ENCODE measurements at regions not wholly inside any gene's neighbourhood (a gene's known extent, or its start where the extent isn't known, plus 50 kb on each side); places are given as distances from the start of the nearest gene placed in this dataset.

DNA sequence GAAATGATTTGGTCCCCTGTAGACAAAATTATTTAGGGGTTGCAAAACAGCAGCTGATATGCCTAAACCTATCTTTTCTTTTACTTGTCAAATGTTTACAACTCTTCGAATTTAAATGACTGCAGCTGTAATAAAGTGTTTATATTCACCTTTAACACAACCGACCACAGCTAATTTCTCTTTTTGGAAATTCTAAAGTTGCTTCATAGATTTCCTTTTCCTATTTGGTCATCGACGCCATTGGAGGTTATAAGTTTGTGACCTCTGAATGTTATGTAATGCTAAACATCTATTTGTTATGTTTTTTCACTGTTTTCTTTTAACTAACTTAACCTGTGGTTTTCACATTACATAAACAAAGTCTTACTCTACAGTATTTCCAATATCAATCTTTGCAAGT lies 1094.9 kb upstream of the EPHA6 start:
- no peak for TF ChIP-seq POLR2A (IDR thresholded peaks at IDR 0.05)
- TF ChIP-seq, protein P1, sequence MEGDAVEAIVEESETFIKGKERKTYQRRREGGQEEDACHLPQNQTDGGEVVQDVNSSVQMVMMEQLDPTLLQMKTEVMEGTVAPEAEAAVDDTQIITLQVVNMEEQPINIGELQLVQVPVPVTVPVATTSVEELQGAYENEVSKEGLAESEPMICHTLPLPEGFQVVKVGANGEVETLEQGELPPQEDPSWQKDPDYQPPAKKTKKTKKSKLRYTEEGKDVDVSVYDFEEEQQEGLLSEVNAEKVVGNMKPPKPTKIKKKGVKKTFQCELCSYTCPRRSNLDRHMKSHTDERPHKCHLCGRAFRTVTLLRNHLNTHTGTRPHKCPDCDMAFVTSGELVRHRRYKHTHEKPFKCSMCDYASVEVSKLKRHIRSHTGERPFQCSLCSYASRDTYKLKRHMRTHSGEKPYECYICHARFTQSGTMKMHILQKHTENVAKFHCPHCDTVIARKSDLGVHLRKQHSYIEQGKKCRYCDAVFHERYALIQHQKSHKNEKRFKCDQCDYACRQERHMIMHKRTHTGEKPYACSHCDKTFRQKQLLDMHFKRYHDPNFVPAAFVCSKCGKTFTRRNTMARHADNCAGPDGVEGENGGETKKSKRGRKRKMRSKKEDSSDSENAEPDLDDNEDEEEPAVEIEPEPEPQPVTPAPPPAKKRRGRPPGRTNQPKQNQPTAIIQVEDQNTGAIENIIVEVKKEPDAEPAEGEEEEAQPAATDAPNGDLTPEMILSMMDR (IDR thresholded peaks at IDR 0.05): no peak
